HG02571 (cell line): ENCODE measurements at regions not wholly inside any gene's neighbourhood (a gene's known extent, or its start where the extent isn't known, plus 50 kb on each side); places are given as distances from the start of the nearest gene placed in this dataset.

ENCODE experiments used
- ATAC-seq: cut with Tn5 transposase; IDR thresholded peaks from one replicate; pipeline ENCODE4 v1.9.1; 2021; ENCODE audit warnings: mild to moderate bottlenecking, moderate library complexity; ENCODE audit not compliant: unreplicated experiment

DNA sequence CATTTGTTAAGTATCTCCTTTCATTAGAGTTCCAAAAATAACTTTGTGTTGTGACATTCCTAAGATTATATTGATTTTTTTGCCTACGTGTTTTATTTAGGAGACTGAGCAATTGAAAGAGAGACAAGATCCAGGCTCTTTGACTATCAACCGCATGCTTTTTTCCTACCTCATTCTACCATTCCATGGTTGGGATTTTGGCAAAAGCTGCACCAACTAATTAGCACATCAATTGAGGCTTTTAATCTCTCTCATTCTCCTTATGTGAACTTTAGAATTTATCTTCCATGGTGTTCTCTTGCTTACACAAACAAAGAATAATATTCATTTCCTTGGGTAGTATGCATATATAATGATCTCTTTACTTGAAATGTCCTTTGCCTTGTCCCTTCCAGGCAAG, 338.7 kb upstream of the SMC2 start:
- ATAC-seq, result no peak

DNA sequence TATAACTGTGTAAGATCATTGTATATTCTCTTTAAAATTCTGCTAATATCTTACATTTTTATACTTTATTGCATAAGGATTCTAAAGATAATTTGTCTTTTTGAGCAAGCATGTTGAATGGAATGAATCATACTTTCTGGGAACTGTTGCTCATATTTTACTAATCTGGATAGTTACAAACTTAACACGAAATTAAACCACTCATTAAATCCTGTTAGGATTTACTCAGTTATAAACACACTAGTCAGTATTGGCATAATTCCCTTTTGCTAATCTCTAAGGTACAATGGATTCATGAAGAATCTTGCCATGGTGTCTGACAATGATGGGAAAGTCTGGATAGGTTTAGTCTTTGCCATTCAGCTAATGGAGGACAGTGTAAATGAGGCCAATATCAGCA, 338.1 kb upstream of the SMC2 start:
- no peak for ATAC-seq

GRCh38 chr9:103757062-103757461, 337.0 kb upstream of the SMC2 start:
- no peak for ATAC-seq

GRCh38 chr9:103761466-103761865, 332.6 kb upstream of the SMC2 start:
- ATAC-seq, result no peak

DNA sequence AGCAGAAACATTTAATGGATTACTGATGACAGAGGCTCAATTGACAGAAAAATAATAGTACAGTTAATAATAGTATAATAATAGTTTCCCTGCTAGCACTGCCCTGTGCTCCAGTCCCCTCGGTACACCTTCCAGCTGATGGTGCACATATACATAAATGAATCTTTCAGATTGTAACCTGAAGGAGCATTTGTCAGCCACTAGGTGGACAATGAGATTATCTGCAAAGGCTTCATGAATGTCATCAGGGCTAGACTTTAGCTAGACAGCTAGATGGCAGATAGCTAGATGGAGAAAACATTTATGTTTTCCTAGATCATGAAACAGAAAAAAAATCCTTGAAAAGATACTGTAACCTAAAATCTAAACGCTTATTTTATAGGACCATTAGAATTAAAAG, 304.4 kb upstream of the SMC2 start:
- no peak for ATAC-seq

DNA sequence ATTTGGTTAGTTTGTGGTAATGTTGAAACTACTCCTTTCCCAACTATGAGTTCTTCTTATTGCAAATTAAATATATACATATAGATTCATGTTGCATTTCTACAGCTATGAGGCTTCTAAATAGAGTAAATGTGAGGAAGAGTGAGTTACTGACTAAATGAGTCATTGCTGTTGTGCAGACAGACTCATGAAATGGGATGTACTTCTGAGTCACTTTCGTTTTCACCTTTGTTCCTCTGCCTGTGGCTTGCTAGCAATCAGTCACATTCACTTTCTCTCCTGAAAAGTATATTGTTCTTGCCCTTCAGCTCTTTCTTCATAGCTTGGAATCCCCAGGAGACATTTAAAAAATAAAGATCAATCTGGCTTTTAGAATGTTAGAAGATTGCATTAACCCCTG, 295.5 kb upstream of the SMC2 start:
- peak; percentile 98 for ATAC-seq

DNA sequence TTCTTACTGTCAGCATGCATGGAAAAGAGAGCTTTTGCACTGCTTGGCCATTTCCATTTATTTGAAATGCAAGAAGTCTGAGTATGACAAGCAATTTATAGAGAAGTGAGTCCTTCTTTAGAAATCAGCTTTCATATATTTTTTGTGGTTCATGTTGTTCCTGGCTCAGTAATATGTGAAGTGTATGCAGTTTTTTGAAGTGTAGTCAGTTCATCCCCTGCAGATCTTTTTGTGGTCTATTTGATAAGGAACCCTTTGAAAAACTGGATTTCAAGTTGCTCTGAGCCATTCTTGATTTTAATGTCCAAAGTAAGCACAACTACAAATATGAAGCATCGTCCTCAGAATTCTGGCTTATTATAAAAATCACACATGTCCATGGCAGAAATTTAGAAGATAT, 294.1 kb upstream of the SMC2 start:
- ATAC-seq, result no peak

DNA sequence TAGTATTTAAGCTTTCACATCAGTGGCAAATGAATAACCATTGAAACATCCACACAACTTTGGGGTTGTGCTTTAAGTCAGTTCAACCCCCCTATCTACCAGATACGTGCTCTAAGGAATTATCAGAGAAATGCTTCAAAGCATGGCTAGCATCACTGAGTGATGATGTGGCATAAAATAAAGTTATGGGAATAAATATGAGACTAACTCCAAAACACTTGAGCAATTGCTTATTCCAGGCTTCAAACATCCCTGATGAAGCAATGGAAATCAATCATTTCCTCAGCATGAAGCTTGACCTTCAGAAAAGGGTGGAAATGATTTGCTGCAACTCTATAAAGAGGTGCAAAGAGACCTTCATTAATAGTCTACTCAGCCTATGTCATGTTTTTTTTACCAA, 292.0 kb upstream of the SMC2 start:
- ATAC-seq, result no peak

GRCh38 chr9:103803245-103803644, 290.9 kb upstream of the SMC2 start:
- ATAC-seq, result no peak

GRCh38 chr9:103804077-103804735, 289.9 kb upstream of the SMC2 start:
- ATAC-seq, result no peak

DNA sequence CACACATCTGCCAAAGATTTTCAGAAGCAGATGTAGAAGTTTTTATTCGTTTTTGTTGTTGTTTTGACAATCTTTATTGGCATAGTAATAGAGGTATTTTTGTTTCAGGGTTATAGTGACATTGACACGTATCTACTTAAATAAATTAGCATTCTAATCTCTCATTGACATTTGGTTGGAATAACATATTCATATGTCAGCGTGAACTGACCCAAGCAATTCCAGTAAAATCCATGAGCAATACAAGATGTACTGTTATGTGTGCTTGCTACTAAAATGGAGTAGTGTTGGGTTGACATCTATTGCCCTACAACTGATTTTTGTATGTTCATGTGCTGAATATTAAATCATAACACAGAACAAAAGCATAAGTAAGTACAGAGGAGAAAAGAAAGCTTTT, 284.4 kb upstream of the SMC2 start:
- ATAC-seq, result no peak

GRCh38 chr9:103811462-103811861, 282.6 kb upstream of the SMC2 start:
- ATAC-seq, result no peak

DNA sequence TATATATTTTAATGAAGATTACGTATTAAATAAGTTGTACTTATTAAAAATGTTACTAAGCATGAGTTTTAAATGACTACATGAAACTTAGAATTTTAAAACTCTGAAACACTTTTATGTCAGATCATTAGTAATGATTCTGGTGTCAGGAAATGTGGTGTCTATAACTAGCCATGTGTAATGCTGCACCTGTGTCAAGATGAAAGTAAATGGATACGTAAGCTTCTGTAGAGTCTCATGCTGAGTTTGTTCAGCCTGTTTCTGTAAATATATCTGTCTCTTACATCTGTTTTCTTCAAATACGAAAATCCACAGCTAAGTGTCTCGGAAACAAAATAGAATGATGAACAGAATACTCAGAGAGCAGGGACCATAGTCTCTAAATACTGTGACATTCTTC, 278.0 kb upstream of the SMC2 start:
- ATAC-seq, result no peak

DNA sequence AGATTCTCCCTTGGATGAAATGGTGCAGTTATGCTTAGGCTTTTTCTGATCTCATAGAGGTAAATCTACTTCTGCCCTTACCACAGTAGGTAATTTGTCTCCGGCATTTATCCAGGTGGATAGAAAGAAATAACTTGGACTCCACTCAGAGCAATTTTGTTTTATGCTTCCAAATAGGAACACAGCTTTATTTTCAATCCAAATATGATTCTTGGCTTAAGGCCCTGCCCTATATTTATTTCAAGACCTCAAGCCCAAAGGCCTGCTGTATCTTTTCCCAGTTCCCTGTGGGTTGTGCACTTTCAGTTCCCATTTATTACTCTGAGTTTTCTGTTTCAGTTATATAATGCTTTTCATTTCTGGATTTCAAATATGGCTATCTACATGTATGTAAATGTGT, 274.2 kb upstream of the SMC2 start:
- no peak for ATAC-seq

DNA sequence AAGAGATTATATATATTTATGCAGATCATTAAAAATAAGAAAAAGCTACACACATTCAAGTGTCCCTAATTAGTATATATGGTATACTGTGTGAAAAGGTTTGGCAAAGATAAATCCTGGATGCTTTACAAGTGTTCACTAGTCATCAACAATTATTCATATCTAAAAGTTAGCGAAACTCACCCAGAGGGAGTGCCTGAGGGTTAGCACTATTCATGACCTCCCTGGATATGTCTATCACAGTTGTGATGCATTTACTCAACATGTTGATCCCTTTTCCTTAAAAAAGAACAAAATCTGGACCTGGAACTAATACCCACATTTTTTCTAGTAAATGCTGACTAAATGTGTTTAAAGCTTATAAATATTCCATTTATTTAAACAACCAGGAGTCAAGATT, 273.0 kb upstream of the SMC2 start:
- ATAC-seq, result no peak

DNA sequence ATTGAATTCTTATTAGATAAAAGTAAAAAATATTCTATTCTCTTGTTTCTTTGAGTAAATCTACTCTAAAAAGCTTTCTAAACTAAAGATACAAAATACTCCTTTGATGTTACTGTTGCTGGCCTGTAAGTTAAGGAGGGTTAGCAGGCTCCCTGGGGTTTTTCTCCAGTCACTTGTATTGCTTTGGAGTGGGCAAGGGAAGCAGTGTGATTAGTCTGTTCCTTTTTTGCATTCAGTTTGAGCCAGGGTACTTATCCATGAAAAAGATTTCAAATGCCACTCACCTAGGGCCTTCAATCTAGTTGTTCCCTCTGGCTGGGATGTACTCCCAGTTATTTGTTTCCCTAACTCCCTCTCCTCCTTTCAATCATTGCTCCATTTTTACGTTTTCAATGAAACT, 256.2 kb upstream of the SMC2 start:
- no peak for ATAC-seq

DNA sequence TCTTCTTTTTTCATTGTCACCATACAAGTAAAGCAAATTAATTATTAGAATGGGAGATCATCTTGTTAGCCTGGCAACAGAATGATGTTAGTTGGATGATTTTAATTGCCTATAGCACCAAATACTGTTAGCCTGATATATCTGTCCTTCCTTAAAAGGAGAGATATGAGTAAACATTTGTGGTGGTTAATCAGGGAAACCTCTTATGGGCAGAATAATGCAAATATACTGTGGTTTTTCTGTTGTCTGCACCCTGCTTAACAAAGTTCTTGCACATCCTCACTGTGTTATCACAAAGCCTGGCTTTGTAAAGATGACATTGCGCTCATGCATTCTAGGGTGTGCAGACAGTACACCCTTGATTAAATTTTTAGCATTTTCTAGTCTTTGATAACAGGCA, 254.9 kb upstream of the SMC2 start:
- no peak for ATAC-seq

DNA sequence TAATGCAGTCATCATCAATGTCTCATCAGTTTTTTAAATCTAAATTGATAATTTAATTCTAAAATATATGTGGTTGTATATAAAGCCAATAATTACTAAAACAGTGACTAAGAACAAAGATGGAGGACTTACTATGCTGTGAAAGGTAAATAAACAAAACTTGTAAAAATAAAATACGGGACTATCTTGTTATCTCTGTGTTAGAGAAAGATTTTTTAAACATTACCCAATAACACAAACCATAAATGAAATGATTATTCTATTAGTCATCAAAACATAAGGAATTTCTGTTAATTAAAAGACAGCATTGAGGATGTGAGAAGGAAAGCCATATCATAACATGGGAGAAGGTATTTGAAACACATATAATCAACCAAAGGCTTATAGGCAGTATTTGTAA, 226.2 kb upstream of the SMC2 start:
- no peak for ATAC-seq

DNA sequence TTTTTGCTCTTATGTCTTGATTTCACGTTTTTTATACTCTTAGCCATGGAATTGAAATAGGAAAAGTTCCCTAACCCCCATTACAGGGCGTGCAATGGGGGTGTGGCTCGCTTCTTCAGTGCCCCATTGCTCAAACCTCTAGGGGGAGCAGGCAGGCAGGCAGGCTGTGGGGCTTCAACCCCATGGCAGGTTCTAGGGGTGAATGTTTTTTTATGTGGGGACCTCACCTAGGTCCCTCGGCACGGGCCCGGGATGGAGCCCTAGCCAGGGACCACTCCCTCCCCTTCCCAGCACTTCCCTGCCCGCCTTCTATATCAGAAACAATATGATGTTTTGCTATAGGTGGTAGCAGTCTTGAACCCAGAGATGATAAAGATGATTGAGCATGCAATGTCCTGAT, 221.3 kb upstream of the SMC2 start:
- ATAC-seq, result no peak

- no peak for ATAC-seq
Measured at GRCh38 chr9:103881419-103881818, 212.7 kb upstream of the SMC2 start.

GRCh38 chr9:103889989-103890388, 204.1 kb upstream of the SMC2 start:
- ATAC-seq, result no peak

DNA sequence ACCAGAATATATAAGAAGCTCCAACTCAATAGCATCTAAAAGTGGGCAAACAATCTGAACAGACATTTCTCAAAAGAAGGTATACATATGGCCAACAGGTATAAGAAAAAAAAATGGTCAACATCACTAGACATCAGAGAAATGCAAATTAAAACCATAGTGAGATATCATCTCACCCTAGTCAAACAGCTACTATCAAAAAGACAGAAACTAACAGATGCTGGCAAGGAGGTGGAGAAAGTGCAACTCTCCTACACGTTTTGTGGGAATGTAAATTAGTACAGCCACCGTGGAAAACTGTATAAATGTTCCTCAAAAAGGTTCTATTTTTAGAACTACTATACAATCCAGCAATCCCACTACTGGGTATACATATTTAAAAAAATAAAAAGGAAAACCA, 199.9 kb upstream of the SMC2 start:
- ATAC-seq, result no peak

DNA sequence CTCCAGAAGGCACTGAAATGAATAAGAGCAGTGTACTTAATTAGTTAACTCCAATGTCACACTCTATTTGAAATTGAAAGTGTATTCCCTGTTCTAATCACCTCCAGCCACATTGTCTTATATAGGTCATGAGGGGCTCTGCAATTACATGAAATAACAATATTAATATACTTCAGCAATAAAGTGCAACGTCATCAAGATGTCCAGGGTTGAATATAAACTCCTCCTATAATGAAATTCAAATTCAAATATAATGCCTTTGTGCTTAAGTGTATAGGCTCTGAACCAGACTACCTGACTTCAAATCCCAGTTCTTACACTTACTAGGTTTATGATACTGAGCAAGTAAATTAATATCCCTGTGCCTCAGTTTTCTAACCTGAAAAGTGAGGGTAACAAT, 195.6 kb upstream of the SMC2 start:
- ATAC-seq, result no peak

DNA sequence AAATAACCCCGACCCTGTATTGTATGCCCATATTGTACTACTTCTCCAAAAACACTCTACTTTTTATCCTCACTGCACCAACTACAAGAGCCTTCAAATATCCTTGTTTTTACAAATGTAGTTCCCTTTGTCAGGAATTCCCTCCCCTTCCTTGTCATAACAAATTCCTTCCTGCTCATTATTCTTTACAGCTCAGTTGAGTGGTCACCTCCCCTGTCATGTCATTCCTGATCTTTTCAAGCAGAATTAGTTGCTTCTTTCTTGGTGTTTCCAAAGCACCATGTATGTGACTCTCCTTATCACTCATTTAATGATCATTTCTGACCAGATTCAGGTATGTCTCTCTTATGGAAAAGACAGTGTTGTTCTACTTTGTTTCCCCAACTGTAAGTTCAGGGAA, 194.2 kb upstream of the SMC2 start:
- ATAC-seq, result no peak
